MM.1S (cell line): ENCODE measurements at regions not wholly inside any gene's neighbourhood (a gene's known extent, or its start where the extent isn't known, plus 50 kb on each side); places are given as distances from the start of the nearest gene placed in this dataset.

Experiments
- DNase-seq: peaks from one replicate; pipeline ENCODE4 v3.0.0-alpha.2; 2015
- H2AFZ ChIP-seq: fragments of 300-600 bp; sonication (generic); 2 replicates; pipeline ENCODE4 v1.6.0; 2016; ENCODE audit warnings: antibody characterized with exemption, low read length
- H3F3A ChIP-seq: fragments of 300-600 bp; sonication (generic); 2 replicates; pipeline ENCODE4 v1.6.1; 2016; ENCODE audit warnings: mild to moderate bottlenecking, antibody characterized with exemption, low read length, moderate library complexity, mixed read lengths; ENCODE audit not compliant: insufficient read depth
- H3K27ac ChIP-seq: fragments of 300-600 bp; sonication (generic); 2 replicates; pipeline ENCODE4 v1.5.1; 2016; ENCODE audit warnings: mild to moderate bottlenecking, low read length
- H3K27me3 ChIP-seq: fragments of 300-600 bp; sonication (generic); replicated peaks from 2 replicates; pipeline ENCODE4 v1.6.0; 2016; ENCODE audit warnings: low read length; ENCODE audit not compliant: insufficient read depth
- H3K36me3 ChIP-seq: fragments of 300-600 bp; sonication (generic); replicated peaks from 2 replicates; pipeline ENCODE4 v1.6.1; 2016; ENCODE audit warnings: mild to moderate bottlenecking, low read length, mixed read lengths; ENCODE audit not compliant: insufficient read depth
- H3K4me1 ChIP-seq: fragments of 300-600 bp; sonication (generic); 2 replicates; pipeline ENCODE4 v1.6.1; 2016; ENCODE audit warnings: low read length, mixed read lengths
- H3K4me2 ChIP-seq: fragments of 300-600 bp; sonication (generic); 2 replicates; pipeline ENCODE4 v1.6.0; 2016; ENCODE audit warnings: low read depth, low read length
- H3K4me3 ChIP-seq: fragments of 300-600 bp; sonication (generic); 2 replicates; pipeline ENCODE4 v1.5.1; 2016; ENCODE audit warnings: low read length, mixed read lengths
- H3K79me2 ChIP-seq: fragments of 300-600 bp; sonication (generic); 2 replicates; pipeline ENCODE4 v1.6.1; 2016; ENCODE audit warnings: mixed run types, low read length, mixed read lengths
- H3K9ac ChIP-seq: fragments of 300-600 bp; sonication (generic); 2 replicates; pipeline ENCODE4 v1.6.1; 2016; ENCODE audit warnings: low read length, mixed read lengths
- H3K9me2 ChIP-seq: fragments of 300-600 bp; sonication (generic); replicated peaks from 2 replicates; pipeline ENCODE4 v1.6.1; 2016; ENCODE audit warnings: mild to moderate bottlenecking, low read length, mixed read lengths; ENCODE audit not compliant: insufficient read depth
- H3K9me3 ChIP-seq: fragments of 300-600 bp; sonication (generic); replicated peaks from 2 replicates; pipeline ENCODE4 v1.6.1; 2016; ENCODE audit warnings: mild to moderate bottlenecking, low read length, mixed read lengths; ENCODE audit not compliant: insufficient read depth
- H4K20me1 ChIP-seq: fragments of 300-600 bp; sonication (generic); 2 replicates; pipeline ENCODE4 v1.6.1; 2016; ENCODE audit warnings: mild to moderate bottlenecking, low read length, moderate library complexity, mixed read lengths; ENCODE audit not compliant: insufficient read depth
- EZH2 ChIP-seq: fragments of 300-600 bp; sonication (generic); optimal IDR thresholded peaks from 2 replicates; pipeline ENCODE3; 2017; ENCODE audit warnings: low read depth, mild to moderate bottlenecking, antibody characterized with exemption, low read length, mixed read lengths
- EZH2phosphoT487 ChIP-seq: fragments of 300-600 bp; sonication (generic); IDR thresholded peaks from 2 replicates; pipeline ENCODE4 v1.6.1; 2018; ENCODE audit warnings: antibody characterized with exemption, low read length
- TF ChIP-seq, protein P1 (sequence below): fragments of 300-600 bp; sonication (generic); IDR thresholded peaks from 2 replicates; pipeline ENCODE4 v1.5.1; 2016; ENCODE audit warnings: antibody characterized with exemption, low read length, mixed read lengths

- Histone ChIP-seq H3K9me2 (no peaks in the 10 kb centered on the region), H3K4me2 (no peak overlapping the region), H3K27ac (no peak overlapping the region), H3K9me3 (no peaks in the 10 kb centered on the region), H3K9ac (no peak overlapping the region), H3K27me3 (no peaks in the 10 kb centered on the region), H3K36me3 (no peaks in the 10 kb centered on the region), H4K20me1 (no peaks in the 10 kb centered on the region), H3K79me2 (no peaks in the 10 kb centered on the region), H2AFZ (no peak overlapping the region), H3F3A (no peaks in the 10 kb centered on the region), H3K4me3 (no peak overlapping the region), H3K4me1 (no peaks in the 10 kb centered on the region)
- TF ChIP-seq EZH2 (no peak), EZH2phosphoT487 (no peak)
- TF ChIP-seq, protein P1, sequence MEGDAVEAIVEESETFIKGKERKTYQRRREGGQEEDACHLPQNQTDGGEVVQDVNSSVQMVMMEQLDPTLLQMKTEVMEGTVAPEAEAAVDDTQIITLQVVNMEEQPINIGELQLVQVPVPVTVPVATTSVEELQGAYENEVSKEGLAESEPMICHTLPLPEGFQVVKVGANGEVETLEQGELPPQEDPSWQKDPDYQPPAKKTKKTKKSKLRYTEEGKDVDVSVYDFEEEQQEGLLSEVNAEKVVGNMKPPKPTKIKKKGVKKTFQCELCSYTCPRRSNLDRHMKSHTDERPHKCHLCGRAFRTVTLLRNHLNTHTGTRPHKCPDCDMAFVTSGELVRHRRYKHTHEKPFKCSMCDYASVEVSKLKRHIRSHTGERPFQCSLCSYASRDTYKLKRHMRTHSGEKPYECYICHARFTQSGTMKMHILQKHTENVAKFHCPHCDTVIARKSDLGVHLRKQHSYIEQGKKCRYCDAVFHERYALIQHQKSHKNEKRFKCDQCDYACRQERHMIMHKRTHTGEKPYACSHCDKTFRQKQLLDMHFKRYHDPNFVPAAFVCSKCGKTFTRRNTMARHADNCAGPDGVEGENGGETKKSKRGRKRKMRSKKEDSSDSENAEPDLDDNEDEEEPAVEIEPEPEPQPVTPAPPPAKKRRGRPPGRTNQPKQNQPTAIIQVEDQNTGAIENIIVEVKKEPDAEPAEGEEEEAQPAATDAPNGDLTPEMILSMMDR: no peak
- no peak for DNase-seq
Observed at GRCh38 chr16:6207124-6207523, 1109.5 kb upstream of the EEF2KMT start.

DNA sequence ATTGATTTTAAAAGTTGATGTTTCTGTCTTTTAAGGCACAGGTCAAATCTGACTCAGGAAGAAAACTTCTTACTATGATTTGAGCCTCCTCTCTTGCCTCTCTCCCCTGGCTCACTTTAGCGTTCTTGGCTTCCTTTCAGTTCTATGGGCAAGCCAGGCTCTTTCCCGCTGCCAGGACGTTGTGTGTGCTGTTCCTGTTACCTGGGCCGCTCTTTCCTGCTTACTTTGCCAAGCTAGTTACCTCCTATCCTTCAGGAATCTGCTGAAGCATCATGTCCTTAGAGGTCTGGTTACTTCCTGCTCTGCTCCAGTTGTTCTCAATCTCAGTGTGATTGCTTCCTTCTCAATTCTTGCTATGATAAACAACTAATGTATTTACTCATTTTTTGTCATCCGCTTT is 1108.5 kb upstream of the EEF2KMT start:
- Histone ChIP-seq H3F3A (no peaks in the 10 kb centered on the region), H4K20me1 (no peaks in the 10 kb centered on the region), H3K4me2 (no peak overlapping the region), H3K9me3 (no peaks in the 10 kb centered on the region), H3K4me3 (no peak overlapping the region), H3K9ac (no peak overlapping the region), H2AFZ (no peak overlapping the region), H3K27ac (no peak overlapping the region), H3K9me2 (no peaks in the 10 kb centered on the region), H3K4me1 (no peaks in the 10 kb centered on the region), H3K27me3 (no peaks in the 10 kb centered on the region), H3K79me2 (no peaks in the 10 kb centered on the region), H3K36me3 (no peaks in the 10 kb centered on the region)
- TF ChIP-seq, protein P1: no peak
- TF ChIP-seq EZH2: no peak
- TF ChIP-seq EZH2phosphoT487: no peak
- no peak for DNase-seq

- H3K27ac ChIP-seq: no peak overlapping the region
Observed at GRCh38 chr16:6204945-6205344, 1107.3 kb upstream of the EEF2KMT start.

More at GRCh38 chr16:6204945-6205344, 1107.3 kb upstream of the EEF2KMT start:
- Histone ChIP-seq H3K36me3 (no peaks in the 10 kb centered on the region), H3F3A (no peaks in the 10 kb centered on the region), H3K79me2 (no peaks in the 10 kb centered on the region), H3K9me3 (no peaks in the 10 kb centered on the region), H3K9ac (no peak overlapping the region), H4K20me1 (no peaks in the 10 kb centered on the region), H2AFZ (no peak overlapping the region), H3K4me2 (no peak overlapping the region), H3K4me3 (no peak overlapping the region), H3K27me3 (no peaks in the 10 kb centered on the region), H3K4me1 (no peaks in the 10 kb centered on the region), H3K9me2 (no peaks in the 10 kb centered on the region)
- TF ChIP-seq, protein P1: no peak
- TF ChIP-seq EZH2 (no peak), EZH2phosphoT487 (no peak)
- no peak for DNase-seq
